Endothelial cell of umbilical vein (primary cell): ENCODE measurements at regions not wholly inside any gene's neighbourhood (a gene's known extent, or its start where the extent isn't known, plus 50 kb on each side); places are given as distances from the start of the nearest gene placed in this dataset.
A peak's percentile ranks its signal among the peaks of the same experiment; 100 is the strongest.

Experiments
- BruUV-seq: library from RNA; stranded (reverse); fragments of 400-500 nt; replicated peaks from 2 replicates; lab custom pipeline; 2021; lab: Mats Ljungman, UMichigan
- CTCF ChIA-PET: fragments of 300-600, 350-600 bp; sonication (Branson Sonifier 250); formaldehyde crosslinking; loops from one replicate; lab custom pipeline; 2021; ENCODE audit warnings: antibody characterized with exemption, inconsistent platforms; lab: Charles Lee
- POLR2A ChIA-PET: fragments of 300-600, 350-600 bp; sonication (Branson Sonifier 250); formaldehyde crosslinking; loops from one replicate; lab custom pipeline; 2021; ENCODE audit warnings: antibody characterized with exemption, inconsistent platforms; lab: Charles Lee
- DNase-seq: peaks from one replicate; pipeline ENCODE4 v3.0.0-alpha.2; 2011; ENCODE audit warnings: low read depth, low spot score
- FAIRE-seq: peaks from 2 replicates; lab custom pipeline; 2011; peaks lifted over from hg19 to GRCh38; lab: Jason Lieb, UNC
- H2AFZ ChIP-seq: 2 replicates; pipeline ENCODE4 v1.6.0; 2012; ENCODE audit warnings: low read depth, low read length, control low read depth, inconsistent platforms
- H3K27ac ChIP-seq: 2 replicates; pipeline ENCODE4 v1.5.1; 2011; ENCODE audit warnings: low read depth, mild to moderate bottlenecking, control low read depth, low read length, moderate library complexity; ENCODE audit not compliant: insufficient read depth
- H3K27me3 ChIP-seq, 2 experiments: 2 replicates each; pipeline versions ENCODE4 v1.6.0 to v1.6.1; 2011; ENCODE audit warnings: low read length in 2 of 2, mixed read lengths in 1 of 2; ENCODE audit not compliant: control insufficient read depth in 2 of 2, insufficient read depth in 2 of 2
- H3K36me3 ChIP-seq, 2 experiments: 2 replicates in 1 of 2; 3 replicates in 1 of 2; pipeline ENCODE4 v1.5.1; 2011; ENCODE audit warnings: low read length in 2 of 2, mild to moderate bottlenecking in 1 of 2, moderate library complexity in 1 of 2; ENCODE audit not compliant: control insufficient read depth in 2 of 2, insufficient read depth in 2 of 2; ENCODE audit errors: extremely low read depth in 1 of 2
- H3K4me1 ChIP-seq: 3 replicates; pipeline ENCODE4 v1.5.1; 2011; ENCODE audit warnings: mild to moderate bottlenecking, low read length; ENCODE audit not compliant: control insufficient read depth, insufficient read depth; ENCODE audit errors: extremely low read depth
- H3K4me2 ChIP-seq: 2 replicates; pipeline ENCODE4 v1.6.1; 2011; ENCODE audit warnings: low read length, control low read depth, mixed read lengths; ENCODE audit not compliant: insufficient read depth
- H3K4me3 ChIP-seq, 3 experiments: fragments of 200-600 bp in 1 of 3; sonication (generic), shearing (Covaris generic) in 1 of 3; replicated peaks in 1 of 3; 2 replicates each; pipeline ENCODE4 v1.5.1; 2011 to 2016; ENCODE audit warnings: control low read depth in 3 of 3, low read length in 3 of 3, mild to moderate bottlenecking in 2 of 3, inconsistent platforms in 1 of 3, low read depth in 1 of 3, moderate library complexity in 1 of 3; ENCODE audit not compliant: insufficient read depth in 1 of 3
- H3K79me2 ChIP-seq: 2 replicates; pipeline ENCODE4 v1.6.0; 2012; ENCODE audit warnings: low read length, inconsistent platforms; ENCODE audit not compliant: control insufficient read depth, insufficient read depth
- H3K9ac ChIP-seq: replicated peaks from 2 replicates; pipeline ENCODE3; 2011; ENCODE audit warnings: low read length, control low read depth; ENCODE audit not compliant: insufficient read depth; ENCODE audit errors: extremely low read depth
- H3K9me1 ChIP-seq: replicated peaks from 3 replicates; pipeline ENCODE4 v1.6.0; 2011; ENCODE audit warnings: mild to moderate bottlenecking, low read length; ENCODE audit not compliant: control insufficient read depth, insufficient read depth; ENCODE audit errors: extremely low read depth
- H3K9me3 ChIP-seq: replicated peaks from 2 replicates; pipeline ENCODE4 v1.5.1; 2012; ENCODE audit warnings: low read length, inconsistent platforms; ENCODE audit not compliant: control insufficient read depth, insufficient read depth
- H4K20me1 ChIP-seq: replicated peaks from 2 replicates; pipeline ENCODE3; 2011; ENCODE audit warnings: mild to moderate bottlenecking, low read length; ENCODE audit not compliant: control insufficient read depth, insufficient read depth; ENCODE audit errors: extremely low read depth
- EZH2 ChIP-seq: IDR thresholded peaks from 2 replicates; pipeline ENCODE4 v1.6.1; 2012; ENCODE audit warnings: borderline replicate concordance, low read depth, mild to moderate bottlenecking, moderate library complexity, low read length, inconsistent platforms; ENCODE audit not compliant: severe bottlenecking
- FOS ChIP-seq: IDR thresholded peaks from 2 replicates; pipeline ENCODE4 v1.6.1; 2011; ENCODE audit warnings: mild to moderate bottlenecking, low read length, moderate library complexity, borderline replicate concordance; ENCODE audit not compliant: insufficient read depth
- GATA2 ChIP-seq: IDR thresholded peaks from 2 replicates; pipeline ENCODE4 v1.7.0; 2011; ENCODE audit warnings: low read depth, mild to moderate bottlenecking, moderate library complexity, mixed read lengths, low read length; ENCODE audit not compliant: insufficient read length, insufficient read depth
- JUN ChIP-seq: IDR thresholded peaks from 2 replicates; pipeline ENCODE4 v1.6.1; 2011; ENCODE audit warnings: borderline replicate concordance, low read depth; ENCODE audit not compliant: insufficient read length, insufficient read depth
- MYC ChIP-seq: IDR thresholded peaks from one replicate; pipeline ENCODE4 v1.6.1; 2011; ENCODE audit warnings: mild to moderate bottlenecking, low read depth, low read length
- POLR2A ChIP-seq: IDR thresholded peaks from 2 replicates; pipeline ENCODE4 v1.6.1; 2012; ENCODE audit warnings: low read depth, mild to moderate bottlenecking, control low read depth, low read length
- POLR2AphosphoS5 ChIP-seq: IDR thresholded peaks from 2 replicates; pipeline ENCODE4 v1.6.1; 2012; ENCODE audit warnings: low read depth, mild to moderate bottlenecking, control low read depth, low read length, moderate library complexity; ENCODE audit not compliant: insufficient read depth
- dilution Hi-C: fragments of 300-500 bp; cut with MboI; formaldehyde crosslinking; loops from one replicate; pipeline ENCODE4 v1.15.0; 2019; ENCODE audit warnings: low sequenced_read_pairs; ENCODE audit not compliant: extremely low pct_ligation_motif_present
- intact Hi-C: fragments of 100-400 bp; cut with micrococcal nuclease; formaldehyde crosslinking; loops from one replicate; pipeline ENCODE4 v1.10.0; 2022
- TF ChIP-seq, protein P1 (sequence below): IDR thresholded peaks from 2 replicates; pipeline ENCODE4 v1.6.1; 2011; ENCODE audit not compliant: insufficient read depth, insufficient read length
- TF ChIP-seq, protein P2 (sequence below), 2 donors: IDR thresholded peaks; 1 replicate in 1 of 2; 2 replicates in 1 of 2; pipeline ENCODE4 v1.5.1; 2011; ENCODE audit warnings: low read length in 2 of 2, mild to moderate bottlenecking in 2 of 2, moderate library complexity in 2 of 2, control low read depth in 1 of 2, inconsistent platforms in 1 of 2, low read depth in 1 of 2; ENCODE audit not compliant: insufficient read depth in 1 of 2; ENCODE audit errors: extremely low read depth in 1 of 2

DNA sequence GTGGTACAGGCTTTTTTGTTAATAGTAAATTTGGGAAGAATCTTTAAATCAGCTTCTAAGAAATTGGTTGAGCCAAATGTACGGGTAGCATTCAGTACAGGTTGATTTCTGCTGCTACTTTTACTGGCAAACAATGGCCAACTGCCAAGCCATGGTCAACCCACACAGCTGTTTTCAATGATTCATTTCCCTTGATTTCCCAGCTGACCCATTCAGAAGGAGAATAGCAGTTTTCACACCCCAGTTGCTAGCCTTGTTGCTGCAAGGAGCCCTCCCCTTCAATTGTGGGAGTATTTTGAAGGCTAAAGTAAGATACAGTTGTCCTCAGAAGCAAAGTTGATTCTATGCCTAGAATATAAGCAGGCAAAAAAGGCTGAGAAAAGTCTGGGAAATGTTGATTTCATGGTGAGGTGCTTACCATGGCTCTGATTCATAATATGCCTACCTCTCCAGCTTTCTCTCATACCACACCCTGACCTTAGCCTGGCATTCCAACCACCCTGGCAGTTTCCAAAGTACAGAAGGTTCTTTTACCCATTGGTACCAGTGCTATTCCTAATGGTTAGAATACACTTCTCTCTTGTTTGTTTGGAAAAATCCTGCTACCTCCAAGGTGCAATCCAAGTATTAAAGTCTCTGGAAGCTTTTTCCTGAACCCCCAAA, 320.3 kb upstream of the TGFBR2 start:
- Histone ChIP-seq H3K36me3 (no peaks in the 10 kb centered on the region), H3K9me1 (no peaks in the 10 kb centered on the region), H4K20me1 (no peaks in the 10 kb centered on the region), H3K27me3 (no peaks in the 10 kb centered on the region), H3K27ac (peak overlapping the region; percentile 60), H3K4me1 (peaks cover 70% of the 10 kb centered on the region), H2AFZ (no peak overlapping the region), H3K9ac (peak overlapping the region; percentile 56), H3K4me2 (peak overlapping the region; percentile 26), H3K79me2 (no peaks in the 10 kb centered on the region), H3K9me3 (no peaks in the 10 kb centered on the region), H3K4me3 (no peak overlapping the region)
- ChIA-PET CTCF (interaction anchor here (0.7 to 4.4 kb wide), 11 partner anchors 17 to 407 kb away, joined by 3 to 28 read pairs (median 4); partner anchors contain the start of gene TGFBR2), POLR2A (no interaction called here)
- FAIRE-seq, result peak; percentile 94
- TF ChIP-seq GATA2, result peak; percentile 45
- TF ChIP-seq POLR2A, result peak; percentile 61
- no peak for TF ChIP-seq EZH2
- peak; percentile 92 for TF ChIP-seq JUN
- peak; percentile 8 for TF ChIP-seq MYC
- TF ChIP-seq, protein P1, sequence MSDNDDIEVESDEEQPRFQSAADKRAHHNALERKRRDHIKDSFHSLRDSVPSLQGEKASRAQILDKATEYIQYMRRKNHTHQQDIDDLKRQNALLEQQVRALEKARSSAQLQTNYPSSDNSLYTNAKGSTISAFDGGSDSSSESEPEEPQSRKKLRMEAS, result peak; percentile 15
- TF ChIP-seq, protein P2, sequence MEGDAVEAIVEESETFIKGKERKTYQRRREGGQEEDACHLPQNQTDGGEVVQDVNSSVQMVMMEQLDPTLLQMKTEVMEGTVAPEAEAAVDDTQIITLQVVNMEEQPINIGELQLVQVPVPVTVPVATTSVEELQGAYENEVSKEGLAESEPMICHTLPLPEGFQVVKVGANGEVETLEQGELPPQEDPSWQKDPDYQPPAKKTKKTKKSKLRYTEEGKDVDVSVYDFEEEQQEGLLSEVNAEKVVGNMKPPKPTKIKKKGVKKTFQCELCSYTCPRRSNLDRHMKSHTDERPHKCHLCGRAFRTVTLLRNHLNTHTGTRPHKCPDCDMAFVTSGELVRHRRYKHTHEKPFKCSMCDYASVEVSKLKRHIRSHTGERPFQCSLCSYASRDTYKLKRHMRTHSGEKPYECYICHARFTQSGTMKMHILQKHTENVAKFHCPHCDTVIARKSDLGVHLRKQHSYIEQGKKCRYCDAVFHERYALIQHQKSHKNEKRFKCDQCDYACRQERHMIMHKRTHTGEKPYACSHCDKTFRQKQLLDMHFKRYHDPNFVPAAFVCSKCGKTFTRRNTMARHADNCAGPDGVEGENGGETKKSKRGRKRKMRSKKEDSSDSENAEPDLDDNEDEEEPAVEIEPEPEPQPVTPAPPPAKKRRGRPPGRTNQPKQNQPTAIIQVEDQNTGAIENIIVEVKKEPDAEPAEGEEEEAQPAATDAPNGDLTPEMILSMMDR (IDR thresholded peaks at IDR 0.05; ENCODE audit: extremely low read depth in 1 of 2, insufficient read depth in 1 of 2, low read depth in 1 of 2, low read length in 2 of 2), result no peak
- TF ChIP-seq POLR2AphosphoS5, result peak; percentile 91
- TF ChIP-seq FOS, result peak; percentile 96
- intact Hi-C loops (loop anchor here (1.0 to 2.0 kb wide), 3 partner anchors 58 to 173 kb away; no protein-coding TSS in a partner anchor), dilution Hi-C loops (no loop called here)
- peak; percentile 99 for DNase-seq
- TSS peak; percentile 74 for BruUV-seq
